Rectal smooth muscle tissue (tissue), 1 donor: ENCODE measurements at regions not wholly inside any gene's neighbourhood (a gene's known extent, or its start where the extent isn't known, plus 50 kb on each side); places are given as distances from the start of the nearest gene placed in this dataset.

Experiments used
- H3K27ac ChIP-seq: one replicate; pipeline ENCODE4 v1.7.0; 2013; ENCODE audit warnings: low read depth, low read length, inconsistent platforms
- H3K27me3 ChIP-seq: one replicate; pipeline ENCODE4 v1.7.0; 2013; ENCODE audit warnings: low read length; ENCODE audit not compliant: control insufficient read depth, insufficient read depth
- H3K36me3 ChIP-seq: one replicate; pipeline ENCODE4 v1.7.0; 2013; ENCODE audit warnings: low read length; ENCODE audit not compliant: control insufficient read depth, insufficient read depth
- H3K4me1 ChIP-seq: one replicate; pipeline ENCODE4 v1.7.0; 2013; ENCODE audit warnings: low read length; ENCODE audit not compliant: control insufficient read depth, insufficient read depth
- H3K4me3 ChIP-seq: one replicate; pipeline ENCODE4 v1.7.0; 2013; ENCODE audit warnings: low read length
- H3K9ac ChIP-seq: one replicate; pipeline ENCODE4 v1.7.0; 2013; ENCODE audit warnings: low read length

DNA sequence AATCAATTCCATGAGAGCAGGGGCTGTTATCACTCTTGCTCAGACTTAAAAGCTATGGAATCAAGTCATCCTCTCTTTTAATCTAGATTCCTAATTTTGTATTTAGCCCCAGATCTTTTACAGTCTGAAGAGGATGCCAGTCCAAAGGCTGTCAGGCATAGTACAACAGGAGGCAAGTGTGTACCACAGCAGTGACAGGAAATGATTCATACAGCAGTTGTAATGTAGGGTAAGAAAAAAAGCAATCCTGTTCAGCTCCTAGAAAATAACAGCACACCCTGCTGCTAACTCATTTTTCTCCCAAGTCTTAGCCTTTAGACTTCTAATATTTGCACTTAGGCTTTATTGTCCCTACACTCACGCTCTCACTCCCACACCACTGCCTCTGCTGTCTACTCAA lies 127.8 kb upstream of the SYT4 start:
- Histone ChIP-seq H3K27ac (no peak overlapping the region), H3K9ac (no peak overlapping the region), H3K4me3 (no peak overlapping the region), H3K27me3 (no peaks in the 10 kb centered on the region), H3K4me1 (no peaks in the 10 kb centered on the region), H3K36me3 (no peaks in the 10 kb centered on the region)

DNA sequence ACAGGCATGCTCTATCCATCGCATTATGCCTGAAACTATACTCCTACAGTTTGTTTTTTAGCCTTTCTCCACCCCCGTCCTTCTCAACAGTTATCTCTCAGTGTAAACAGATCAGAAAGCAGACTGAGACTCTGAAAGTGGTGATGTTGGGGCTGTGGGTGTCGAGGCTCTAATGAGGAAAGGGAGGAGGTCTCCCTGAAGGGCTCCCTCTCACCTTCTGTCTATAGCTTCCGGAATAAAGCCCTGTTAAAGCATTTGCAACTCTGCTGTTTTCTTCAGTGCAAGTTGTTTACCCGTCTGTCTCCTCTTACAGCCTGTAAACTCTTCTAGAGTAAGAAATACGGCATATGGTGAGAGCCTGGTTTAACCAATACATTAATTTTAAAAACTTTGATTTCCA lies 136.7 kb upstream of the SYT4 start:
- Histone ChIP-seq H3K27me3 (no peaks in the 10 kb centered on the region), H3K27ac (no peak overlapping the region), H3K4me3 (no peak overlapping the region), H3K36me3 (no peaks in the 10 kb centered on the region), H3K4me1 (no peaks in the 10 kb centered on the region), H3K9ac (no peak overlapping the region)

DNA sequence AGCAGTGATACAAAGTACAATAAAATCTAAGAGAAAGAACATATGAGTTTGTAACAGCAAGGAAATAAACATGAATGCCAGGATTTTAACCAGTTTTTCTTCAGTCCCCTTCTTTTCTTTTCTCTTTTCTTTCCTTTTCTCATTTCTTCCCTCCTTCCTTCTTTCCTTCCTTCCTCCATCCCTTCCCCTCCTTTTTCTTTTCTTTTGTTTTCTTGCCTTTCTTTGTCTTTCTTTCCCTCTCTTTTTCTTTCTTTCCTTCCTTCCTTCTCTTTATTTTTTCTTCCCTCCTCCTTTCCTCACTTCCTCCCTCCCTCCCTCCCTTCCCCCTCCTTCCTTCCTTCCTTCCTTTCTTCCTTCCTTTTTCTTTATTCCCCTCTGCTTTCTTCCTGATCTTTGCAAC lies 142.8 kb upstream of the SYT4 start:
- Histone ChIP-seq H3K4me3 (no peak overlapping the region), H3K27me3 (no peaks in the 10 kb centered on the region), H3K36me3 (no peaks in the 10 kb centered on the region), H3K4me1 (no peaks in the 10 kb centered on the region), H3K27ac (no peak overlapping the region), H3K9ac (no peak overlapping the region)

DNA sequence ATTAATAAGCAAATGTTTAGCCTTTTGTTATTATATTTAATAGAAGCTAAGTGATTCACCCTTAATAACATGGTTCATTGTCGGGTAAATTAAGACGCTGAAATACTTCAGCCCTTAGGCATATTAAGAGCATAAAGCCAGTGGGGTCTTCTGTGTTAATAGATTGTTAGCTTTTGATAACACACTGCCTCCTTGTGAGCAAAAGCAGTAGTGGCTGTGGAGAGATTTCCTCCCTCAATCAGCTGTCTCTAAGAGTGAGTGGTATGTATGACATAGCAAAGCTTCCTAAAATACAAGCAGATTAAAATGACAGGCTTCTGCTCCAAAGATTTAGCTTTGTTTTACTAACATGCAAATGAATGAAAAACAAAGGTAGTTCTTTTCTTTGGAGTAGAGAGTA lies 143.7 kb upstream of the SYT4 start:
- H3K36me3 ChIP-seq, result no peaks in the 10 kb centered on the region
- H3K4me3 ChIP-seq, result no peak overlapping the region
- no peak overlapping the region for H3K27ac ChIP-seq
- H3K9ac ChIP-seq, result no peak overlapping the region
- no peaks in the 10 kb centered on the region for H3K4me1 ChIP-seq
- H3K27me3 ChIP-seq, result no peaks in the 10 kb centered on the region

DNA sequence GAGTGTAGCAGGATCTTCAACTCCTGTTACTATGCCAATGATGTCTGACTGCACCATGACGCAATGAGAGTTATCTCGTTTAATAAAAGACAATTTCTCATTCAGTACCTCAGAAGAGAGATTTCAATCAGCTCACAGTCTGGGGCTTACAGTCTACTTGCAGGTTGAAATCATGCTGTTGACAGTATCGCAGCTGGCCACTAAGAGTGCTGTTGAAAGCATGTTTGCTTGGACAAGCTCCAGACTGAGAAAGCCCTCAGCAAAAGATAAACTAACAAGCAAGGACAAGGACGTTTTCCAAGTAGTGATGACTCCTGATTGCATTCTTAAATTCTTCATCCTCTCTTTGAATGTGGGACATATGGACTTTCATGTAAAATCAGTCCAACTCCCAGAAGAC lies 145.2 kb upstream of the SYT4 start:
- H3K27me3 ChIP-seq, result no peaks in the 10 kb centered on the region
- no peaks in the 10 kb centered on the region for H3K4me1 ChIP-seq
- H3K9ac ChIP-seq, result no peak overlapping the region
- no peak overlapping the region for H3K27ac ChIP-seq
- no peaks in the 10 kb centered on the region for H3K36me3 ChIP-seq
- no peak overlapping the region for H3K4me3 ChIP-seq

DNA sequence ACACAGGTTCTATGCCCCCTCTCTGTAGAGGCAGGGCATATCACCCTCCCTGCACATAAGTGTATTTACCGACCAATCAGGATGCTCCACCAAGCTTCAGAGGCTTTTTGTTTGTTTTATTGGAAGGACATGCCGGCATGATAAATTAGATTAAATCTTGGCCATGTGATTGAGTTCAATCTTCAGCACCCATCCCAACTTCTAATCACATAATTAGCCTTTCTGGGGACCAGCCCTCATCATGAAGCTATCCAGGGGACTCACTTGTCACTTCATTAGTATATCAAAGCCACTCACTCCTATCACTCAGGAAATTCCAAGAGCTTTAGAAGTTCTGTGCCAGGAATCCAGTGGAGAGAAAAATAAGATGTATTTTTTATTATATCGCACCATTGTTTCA lies 158.6 kb upstream of the SYT4 start:
- H3K4me1 ChIP-seq, result no peaks in the 10 kb centered on the region
- H3K36me3 ChIP-seq, result no peaks in the 10 kb centered on the region
- H3K27me3 ChIP-seq, result no peaks in the 10 kb centered on the region
- no peak overlapping the region for H3K27ac ChIP-seq
- H3K9ac ChIP-seq, result no peak overlapping the region
- H3K4me3 ChIP-seq, result no peak overlapping the region

DNA sequence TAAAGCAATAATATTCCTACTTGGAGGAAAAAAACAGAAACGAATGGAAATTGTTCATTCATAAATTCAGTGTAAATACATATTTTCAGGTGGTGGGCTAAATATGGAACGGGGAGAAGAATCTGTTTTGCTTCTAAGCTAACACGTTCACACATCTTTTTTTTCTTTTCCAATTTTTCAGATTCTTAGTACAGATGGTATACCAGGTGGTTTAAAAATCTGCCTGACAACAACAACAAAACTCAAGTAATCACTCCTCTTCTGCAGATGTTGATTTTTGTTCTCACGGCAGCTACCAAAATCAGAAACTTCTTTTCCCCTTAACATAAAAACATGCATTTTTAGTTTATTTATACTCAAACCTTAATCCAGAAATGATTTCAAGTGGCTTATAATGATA lies 164.8 kb upstream of the SYT4 start:
- Histone ChIP-seq H3K4me3 (no peak overlapping the region), H3K27me3 (no peaks in the 10 kb centered on the region), H3K27ac (no peak overlapping the region), H3K4me1 (no peaks in the 10 kb centered on the region), H3K9ac (no peak overlapping the region), H3K36me3 (no peaks in the 10 kb centered on the region)

DNA sequence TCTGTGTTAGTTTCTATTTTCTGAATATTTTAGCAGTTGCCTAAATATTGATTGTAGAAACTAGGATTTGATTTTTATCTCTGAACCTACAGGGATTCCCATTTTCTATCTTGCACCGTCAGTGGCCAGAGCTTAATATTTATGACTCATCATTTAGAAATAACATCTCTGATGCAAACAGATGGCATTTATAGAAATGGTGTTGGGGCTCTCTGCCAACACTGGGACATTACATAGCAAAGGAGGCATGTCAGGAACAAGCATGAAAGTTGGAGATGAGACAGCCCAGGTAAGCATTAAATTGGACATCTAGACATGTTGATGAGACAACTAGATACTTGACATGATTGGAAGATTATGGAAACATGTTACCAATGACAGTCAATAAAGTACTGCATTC lies 165.3 kb upstream of the SYT4 start:
- Histone ChIP-seq H3K27ac (no peak overlapping the region), H3K9ac (no peak overlapping the region), H3K36me3 (no peaks in the 10 kb centered on the region), H3K4me3 (no peak overlapping the region), H3K27me3 (no peaks in the 10 kb centered on the region), H3K4me1 (no peaks in the 10 kb centered on the region)

DNA sequence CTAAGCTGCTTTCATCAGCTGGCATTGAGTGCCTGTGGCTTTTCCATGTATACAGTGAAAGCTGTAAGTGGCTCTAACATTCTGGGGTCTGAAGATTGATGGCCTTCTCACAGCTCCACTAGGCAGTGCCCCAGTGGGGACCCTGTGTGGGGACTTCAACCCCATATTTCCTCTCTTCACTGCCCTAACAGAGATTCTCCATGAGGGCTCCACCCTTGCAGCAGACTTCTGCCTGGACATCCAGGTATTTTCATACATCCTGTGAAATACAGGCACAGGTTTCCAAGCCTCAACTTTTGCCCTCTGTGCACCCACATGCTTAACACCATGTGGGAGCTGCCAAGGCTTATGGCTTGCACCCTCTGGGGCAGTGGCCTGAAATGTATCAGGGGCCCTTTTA lies 188.2 kb upstream of the SYT4 start:
- Histone ChIP-seq H3K4me1 (no peaks in the 10 kb centered on the region), H3K27me3 (no peaks in the 10 kb centered on the region)

DNA sequence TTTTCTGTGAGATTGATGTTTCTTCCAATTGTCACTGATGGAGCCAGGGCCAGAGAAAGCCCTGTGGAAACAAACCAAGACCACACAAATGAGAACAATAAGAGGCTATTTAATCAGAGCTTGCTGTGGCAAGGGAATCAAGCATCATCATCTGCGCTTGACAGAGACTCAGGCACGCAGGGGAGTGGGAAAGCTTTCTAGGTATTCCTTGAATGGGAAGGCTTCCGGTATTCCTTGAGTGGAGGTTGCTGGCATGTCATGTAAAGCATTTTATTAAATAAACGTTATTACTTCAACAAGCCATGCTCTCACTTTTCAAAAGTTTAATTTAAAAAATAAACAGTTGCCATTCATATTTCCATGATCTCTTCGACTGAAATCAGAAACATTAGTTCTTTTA lies 194.6 kb upstream of the SYT4 start:
- no peaks in the 10 kb centered on the region for H3K36me3 ChIP-seq
- H3K27me3 ChIP-seq, result no peaks in the 10 kb centered on the region
- no peaks in the 10 kb centered on the region for H3K4me1 ChIP-seq
- H3K4me3 ChIP-seq, result no peak overlapping the region
- H3K27ac ChIP-seq, result no peak overlapping the region
- no peak overlapping the region for H3K9ac ChIP-seq

More for the DNA sequence above, 188.2 kb upstream of the SYT4 start:
- Histone ChIP-seq H3K4me3 (no peak overlapping the region), H3K27ac (no peak overlapping the region), H3K9ac (no peak overlapping the region), H3K36me3 (no peaks in the 10 kb centered on the region)

DNA sequence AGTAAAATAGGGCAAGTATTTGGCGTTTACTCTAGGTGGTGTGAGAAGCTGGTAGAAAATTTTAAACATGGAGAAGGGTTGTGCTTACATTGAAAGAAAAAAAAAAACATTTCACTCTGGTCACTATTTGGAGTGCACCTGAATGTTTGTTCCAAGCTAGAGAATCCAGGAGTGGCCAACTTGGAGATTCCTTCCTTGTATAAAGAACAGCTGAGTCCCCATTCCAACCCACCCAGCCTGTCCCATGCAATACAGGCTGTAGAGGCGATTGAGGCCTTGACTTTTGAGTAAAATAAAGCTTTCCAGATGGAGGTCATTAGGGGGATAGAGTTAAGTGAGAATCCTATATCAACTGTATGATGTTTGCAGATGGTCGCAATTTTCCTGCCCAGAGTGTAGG lies 203.8 kb upstream of the SYT4 start:
- H3K27ac ChIP-seq, result no peak overlapping the region
- H3K36me3 ChIP-seq, result no peaks in the 10 kb centered on the region
- H3K9ac ChIP-seq, result no peak overlapping the region
- H3K4me1 ChIP-seq, result no peaks in the 10 kb centered on the region
- no peak overlapping the region for H3K4me3 ChIP-seq
- H3K27me3 ChIP-seq, result no peaks in the 10 kb centered on the region

DNA sequence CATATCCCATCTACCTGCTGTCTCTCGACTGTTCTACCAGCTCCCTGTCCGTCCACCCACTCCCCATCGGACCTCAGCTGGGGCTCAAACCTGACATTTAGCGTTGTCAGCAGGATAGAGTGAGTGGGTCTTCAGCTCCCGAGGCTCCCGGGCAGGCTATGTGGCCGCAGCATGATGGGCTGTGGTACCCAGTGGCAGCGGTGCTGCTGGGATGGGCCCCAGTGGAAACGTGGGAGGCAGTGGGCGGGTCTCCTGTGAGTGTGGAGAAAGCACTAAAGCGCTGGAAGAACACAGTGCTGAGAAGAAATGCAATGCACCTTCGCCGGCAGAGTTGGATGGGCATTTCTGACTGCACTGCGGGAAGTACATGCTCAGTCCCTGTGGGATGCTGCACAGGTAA lies 204.8 kb upstream of the SYT4 start:
- no peaks in the 10 kb centered on the region for H3K36me3 ChIP-seq
- no peak overlapping the region for H3K4me3 ChIP-seq
- H3K27ac ChIP-seq, result no peak overlapping the region
- no peaks in the 10 kb centered on the region for H3K4me1 ChIP-seq
- no peaks in the 10 kb centered on the region for H3K27me3 ChIP-seq
- no peak overlapping the region for H3K9ac ChIP-seq

DNA sequence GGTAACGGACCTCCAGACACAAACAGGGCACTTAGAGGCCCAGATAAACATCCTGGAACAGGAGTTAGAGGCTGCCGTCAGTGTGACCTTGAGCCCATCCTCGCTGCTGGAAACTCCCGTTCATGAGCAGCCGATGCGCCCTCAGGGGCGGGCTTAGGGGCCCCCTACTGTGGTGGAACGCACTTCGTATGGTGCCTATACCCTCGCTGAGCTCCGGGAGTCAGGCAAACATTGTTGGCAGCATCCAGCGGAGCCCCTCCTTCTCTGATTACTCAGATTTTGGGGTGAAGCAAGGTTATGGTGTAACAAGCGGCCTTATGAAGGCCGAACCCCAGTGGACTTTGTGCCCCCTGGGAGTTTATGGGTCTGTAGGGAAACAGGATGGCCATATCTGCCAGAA lies 205.3 kb upstream of the SYT4 start:
- no peak overlapping the region for H3K9ac ChIP-seq
- H3K27me3 ChIP-seq, result no peaks in the 10 kb centered on the region
- no peak overlapping the region for H3K27ac ChIP-seq
- H3K4me3 ChIP-seq, result no peak overlapping the region
- no peaks in the 10 kb centered on the region for H3K4me1 ChIP-seq
- no peaks in the 10 kb centered on the region for H3K36me3 ChIP-seq

DNA sequence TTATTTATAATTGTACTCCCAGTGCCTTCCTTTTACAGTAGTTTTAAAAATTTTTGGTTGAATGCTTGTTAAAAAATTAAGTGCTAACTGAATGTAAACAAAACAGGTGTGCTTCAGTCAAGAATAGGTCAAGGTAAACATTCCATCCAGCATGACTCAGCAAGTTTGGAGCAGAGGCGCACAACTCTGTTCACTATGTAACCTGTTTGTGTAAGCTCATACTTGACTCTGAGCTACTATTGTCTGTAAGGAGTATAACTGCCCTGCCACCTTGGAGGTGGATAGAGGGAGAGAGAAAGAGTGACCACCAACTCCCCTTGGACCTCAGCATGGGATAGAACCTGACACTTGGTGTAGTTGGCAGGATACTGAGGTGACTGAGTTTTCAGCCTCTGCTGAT lies 207.4 kb upstream of the SYT4 start:
- Histone ChIP-seq H3K36me3 (no peaks in the 10 kb centered on the region), H3K4me3 (no peak overlapping the region)

More for the DNA sequence above, 207.4 kb upstream of the SYT4 start:
- no peaks in the 10 kb centered on the region for H3K4me1 ChIP-seq
- H3K9ac ChIP-seq, result no peak overlapping the region
- no peaks in the 10 kb centered on the region for H3K27me3 ChIP-seq
- no peak overlapping the region for H3K27ac ChIP-seq
